ENCODE measurements at regions not wholly inside any gene's neighbourhood (a gene's known extent, or its start where the extent isn't known, plus 50 kb on each side); places are given as distances from the start of the nearest gene placed in this dataset.

GRCh38 chr13:66098931-66099628 lies 1131.1 kb downstream of the PCDH9 start (continued):
- TF ChIP-seq JUNB (IDR thresholded peaks at IDR 0.05) (no peak), RUNX3 (IDR thresholded peaks at IDR 0.05; ENCODE audit: low read length) (no peak), PAX8 (IDR thresholded peaks at IDR 0.05) (no peak), BRCA1 (IDR thresholded peaks at IDR 0.05; ENCODE audit: low read depth, low read length) (no peak), MYB (IDR thresholded peaks at IDR 0.05; ENCODE audit: borderline replicate concordance, low read depth, low read length) (no peak), ZNF687 (IDR thresholded peaks at IDR 0.05) (no peak)

GRCh38 chr13:66089711-66090110 lies 1140.4 kb downstream of the PCDH9 start:
- BruUV-seq (replicated peaks): no TSS peak
- no peaks in the 10 kb centered on the region for H3K27me3 ChIP-seq (replicated peaks in 1 of 2; ENCODE audit: control insufficient read depth in 2 of 2, insufficient read depth in 2 of 2, low read length in 1 of 2)
- H3K9me3 ChIP-seq (replicated peaks; ENCODE audit: control insufficient read depth, insufficient read depth, low read length): no peaks in the 10 kb centered on the region; the same call in 2 of the 3 replicates
- H2AFZ ChIP-seq (ENCODE audit: control insufficient read depth, low read depth, low read length): no peak overlapping the region
- ChIA-PET SMC1A (ENCODE audit: uncharacterized antibody, unreplicated experiment) (interaction anchor here (0.9 kb wide), 1 partner anchor 15 kb away, joined by 3 read pairs; no protein-coding TSS in a partner anchor), RAD21 (ENCODE audit: unreplicated experiment) (no interaction called here), POLR2A (no interaction called here), CTCF (no interaction called here)
- H3K4me3 ChIP-seq: no peak overlapping the region
- H3K36me3 ChIP-seq (ENCODE audit: control insufficient read depth in 2 of 2, insufficient read depth in 2 of 2, low read length in 1 of 2): no peaks in the 10 kb centered on the region
- in situ Hi-C loops (cut with MboI) (no loop called here), intact Hi-C loops (cut with micrococcal nuclease; ENCODE audit: unreplicated experiment) (no loop called here)
- H4K20me1 ChIP-seq (ENCODE audit: control insufficient read depth, insufficient read depth): no peaks in the 10 kb centered on the region
- no peak overlapping the region for H3K4me2 ChIP-seq (ENCODE audit: control insufficient read depth, insufficient read depth)
- H3K79me2 ChIP-seq (ENCODE audit: control insufficient read depth, insufficient read depth, low read length): no peaks in the 10 kb centered on the region
- no peaks in the 10 kb centered on the region for H3K4me1 ChIP-seq (ENCODE audit: control insufficient read depth, insufficient read depth, low read length)
- H3K9ac ChIP-seq (ENCODE audit: control insufficient read depth, insufficient read depth, low read length): no peak overlapping the region
- no peak for DNase-seq (ENCODE audit: low read depth, low spot score)
- FAIRE-seq: no peak
- 0% methylated on average over 1 of the region's 1 CpG for WGBS (ENCODE audit: insufficient coverage, insufficient replicate concordance, low lambda C conversion rate, missing lambda C conversion rate)
- no peak for ATAC-seq
- no peak overlapping the region for H3K27ac ChIP-seq (ENCODE audit: control insufficient read depth, insufficient read depth)
- TF ChIP-seq REST (IDR thresholded peaks at IDR 0.05; ENCODE audit: low read depth, low read length): no peak
- no peak for TF ChIP-seq ELK1 (IDR thresholded peaks at IDR 0.05; ENCODE audit: low read depth, low read length)
- no peak for TF ChIP-seq TCF3 (IDR thresholded peaks at IDR 0.05; ENCODE audit: borderline replicate concordance, insufficient read depth, low read depth, low read length)
- no peak for TF ChIP-seq WRNIP1 (IDR thresholded peaks at IDR 0.05; ENCODE audit: borderline replicate concordance, low read depth, low read length)
- TF ChIP-seq NBN (IDR thresholded peaks at IDR 0.05): no peak
- no peak for TF ChIP-seq STAT1 (conservative IDR thresholded peaks at IDR 0.05)
- TF ChIP-seq SPI1 (IDR thresholded peaks at IDR 0.05; ENCODE audit: borderline replicate concordance, insufficient read depth, low read depth, low read length): no peak
- no peak for TF ChIP-seq MTA2 (IDR thresholded peaks at IDR 0.05; ENCODE audit: low read depth)
- no peak for TF ChIP-seq POLR2AphosphoS5 (IDR thresholded peaks at IDR 0.05; ENCODE audit: low read length)
- TF ChIP-seq IKZF2 (IDR thresholded peaks at IDR 0.05): no peak
